Common myeloid progenitor, CD34-positive (primary cell): ENCODE measurements at regions not wholly inside any gene's neighbourhood (a gene's known extent, or its start where the extent isn't known, plus 50 kb on each side); places are given as distances from the start of the nearest gene placed in this dataset.

ENCODE experiments used
- CTCF ChIA-PET: fragments of 350-600 bp; sonication (Branson Sonifier 250); formaldehyde crosslinking; loops from one replicate; lab custom pipeline; 2021; ENCODE audit warnings: antibody characterized with exemption; lab: Charles Lee
- POLR2A ChIA-PET: fragments of 350-600 bp; sonication (Branson Sonifier 250); formaldehyde crosslinking; loops from one replicate; lab custom pipeline; 2021; ENCODE audit warnings: antibody characterized with exemption; lab: Charles Lee
- DNase-seq, 3 donors: peaks; one replicate each; pipeline versions ENCODE4 v3.0.0 to v3.0.0-alpha.2; 2013
- H3K27ac ChIP-seq, 2 experiments: 1 replicate in 1 of 2; 2 replicates in 1 of 2; pipeline ENCODE4 v1.7.0; 2013; ENCODE audit warnings: inconsistent platforms in 2 of 2, low read length in 2 of 2, mild to moderate bottlenecking in 2 of 2, low read depth in 1 of 2, moderate library complexity in 1 of 2; ENCODE audit not compliant: severe bottlenecking in 2 of 2, insufficient read depth in 1 of 2, poor library complexity in 1 of 2
- H3K27me3 ChIP-seq, 5 experiments: replicated peaks in 2 of 5; 1 replicate in 3 of 5; 2 replicates in 2 of 5; pipeline versions ENCODE4 v1.6.1 to v1.7.0; 2013; ENCODE audit warnings: low read length in 4 of 5, mild to moderate bottlenecking in 2 of 5, moderate library complexity in 2 of 5, inconsistent platforms in 1 of 5; ENCODE audit not compliant: insufficient read depth in 5 of 5, control insufficient read depth in 4 of 5
- H3K36me3 ChIP-seq, 4 experiments: 1 replicate in 2 of 4; 2 replicates in 2 of 4; pipeline versions ENCODE4 v1.6.1 to v1.7.0; 2013; ENCODE audit warnings: low read length in 3 of 4, control low read depth in 1 of 4, mild to moderate bottlenecking in 1 of 4; ENCODE audit not compliant: control insufficient read depth in 4 of 4, insufficient read depth in 4 of 4
- H3K4me1 ChIP-seq, 4 experiments: 1 replicate in 3 of 4; 2 replicates in 1 of 4; pipeline versions ENCODE4 v1.6.1 to v1.7.1; 2013; ENCODE audit warnings: low read length in 3 of 4, mild to moderate bottlenecking in 3 of 4, control low read depth in 1 of 4, inconsistent platforms in 1 of 4, moderate library complexity in 1 of 4; ENCODE audit not compliant: control insufficient read depth in 4 of 4, insufficient read depth in 4 of 4; ENCODE audit errors: control extremely low read depth in 1 of 4
- H3K4me3 ChIP-seq, 7 experiments: 1 replicate in 4 of 7; 2 replicates in 3 of 7; pipeline versions ENCODE4 v1.5.1 to v1.7.0; 2013; ENCODE audit warnings: mild to moderate bottlenecking in 7 of 7, low read length in 6 of 7, moderate library complexity in 6 of 7, inconsistent platforms in 2 of 7, low read depth in 2 of 7, control low read depth in 1 of 7; ENCODE audit not compliant: insufficient read depth in 4 of 7, control insufficient read depth in 1 of 7; ENCODE audit errors: extremely low read depth in 1 of 7
- H3K9me3 ChIP-seq, 5 experiments: 1 replicate in 4 of 5; 2 replicates in 1 of 5; pipeline versions ENCODE4 v1.6.1 to v1.7.1; 2013; ENCODE audit warnings: low read length in 4 of 5, mild to moderate bottlenecking in 2 of 5, inconsistent platforms in 1 of 5, low read depth in 1 of 5, moderate library complexity in 1 of 5; ENCODE audit not compliant: control insufficient read depth in 4 of 5, insufficient read depth in 2 of 5; ENCODE audit errors: control extremely low read depth in 1 of 5
- WGBS: methylation state at CpG from one replicate; pipeline ENCODE4 v1.1.5; 2013; ENCODE audit not compliant: insufficient coverage; 5-methylcytosine and 5-hydroxymethylcytosine counted together

DNA sequence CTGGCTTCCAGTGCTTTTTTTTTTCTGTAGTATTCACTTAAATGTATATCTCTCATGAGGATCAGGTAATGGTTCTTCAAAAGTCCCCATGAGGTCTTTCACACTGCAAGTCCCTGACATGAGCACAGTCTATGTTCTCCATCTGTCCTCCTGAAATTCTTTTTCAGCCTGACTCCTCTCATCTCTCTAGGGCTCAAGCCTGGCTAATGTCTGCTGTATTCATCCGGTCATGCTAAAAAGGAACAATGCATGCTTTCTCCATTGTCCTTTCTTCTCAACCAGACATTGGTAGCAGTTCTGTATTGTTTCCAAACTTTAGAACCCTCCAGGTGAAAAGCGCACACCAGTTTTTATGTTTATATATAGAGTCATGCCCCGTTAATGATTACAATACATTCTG, 368.3 kb upstream of the OLFM3 start:
- Histone ChIP-seq H3K4me3 (no peak overlapping the region), H3K27me3 (no peaks in the 10 kb centered on the region), H3K36me3 (no peaks in the 10 kb centered on the region), H3K27ac (no peak overlapping the region), H3K9me3 (no peaks in the 10 kb centered on the region), H3K4me1 (no peaks in the 10 kb centered on the region)
- DNase-seq = no peak
- 100% methylated on average over 1 of the region's 3 CpGs for WGBS
- ChIA-PET CTCF (interaction anchor here (0.6 kb wide), 2 partner anchors 336 to 1625 kb away, joined by 3 to 4 read pairs; no protein-coding TSS in a partner anchor), POLR2A (no interaction called here)

DNA sequence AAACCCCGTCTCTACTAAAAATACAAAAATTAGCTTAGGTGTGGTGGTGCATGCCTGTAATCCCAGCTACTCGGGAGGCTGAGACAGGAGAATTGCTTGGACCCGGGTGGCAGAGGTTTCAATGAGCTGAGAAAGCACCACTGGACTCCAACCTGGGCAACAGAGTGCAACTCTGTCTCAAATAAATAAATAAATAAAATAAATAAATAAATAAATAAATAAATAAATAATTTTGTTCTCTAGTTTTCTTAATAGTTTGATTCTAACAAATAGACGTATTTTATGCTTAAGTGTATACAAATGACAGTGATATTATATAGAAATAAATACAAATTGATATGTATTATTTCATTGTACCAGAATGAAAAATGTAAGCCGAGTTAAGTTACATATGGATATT, 339.9 kb upstream of the OLFM3 start:
- Histone ChIP-seq H3K27me3 (no peaks in the 10 kb centered on the region), H3K27ac (no peak overlapping the region), H3K4me1 (no peaks in the 10 kb centered on the region), H3K9me3 (no peaks in the 10 kb centered on the region), H3K36me3 (no peaks in the 10 kb centered on the region), H3K4me3 (no peak overlapping the region)
- ChIA-PET POLR2A (no interaction called here), CTCF (no interaction called here)
- WGBS = 100% methylated on average over 2 of the region's 5 CpGs
- DNase-seq = no peak

DNA sequence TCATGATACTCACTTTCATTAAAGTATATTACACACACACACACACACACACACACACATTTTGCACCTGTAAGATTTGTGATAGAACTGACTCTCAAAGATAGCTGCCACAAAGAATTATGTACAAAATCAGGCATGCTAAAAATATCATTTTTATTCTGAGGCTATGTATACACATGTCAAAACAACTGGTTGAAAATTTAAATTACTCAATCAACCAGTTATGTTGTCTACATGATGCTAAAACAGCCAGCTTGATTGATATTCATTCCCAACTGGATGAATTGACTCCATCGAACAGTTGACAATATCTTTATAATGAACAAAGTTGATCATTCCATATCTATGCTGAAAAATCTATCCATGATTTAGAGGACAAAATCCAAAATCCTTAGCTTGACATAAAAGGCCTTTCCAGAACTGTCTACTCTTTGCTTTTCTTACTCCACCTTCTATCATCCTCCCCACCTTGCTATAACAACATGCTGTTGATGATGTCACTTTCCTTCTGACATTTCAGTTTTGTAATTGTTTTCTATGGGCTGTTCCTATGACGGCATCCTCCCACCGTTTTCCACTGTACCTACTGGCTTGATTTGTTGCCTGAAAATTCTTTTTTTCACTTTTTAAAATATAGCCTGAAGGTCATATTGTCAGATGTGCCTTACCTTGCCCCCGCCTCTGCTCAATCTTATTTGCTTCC, 321.5 kb upstream of the OLFM3 start:
- H3K36me3 ChIP-seq = no peaks in the 10 kb centered on the region
- peaks cover 0 to 2% (median 0%) of the 10 kb centered on the region in 5 experiments for H3K9me3 ChIP-seq
- DNase-seq = no peak
- WGBS = no CpG with 5 or more reads among the region's 4 CpGs
- H3K4me3 ChIP-seq = no peak overlapping the region
- ChIA-PET CTCF (interaction anchor here (0.6 kb wide), 1 partner anchor 232 kb away, joined by 3 read pairs; no protein-coding TSS in a partner anchor), POLR2A (no interaction called here)
- H3K27ac ChIP-seq = no peak overlapping the region
- H3K27me3 ChIP-seq = peaks cover 0 to 2% (median 0%) of the 10 kb centered on the region in 5 experiments
- no peaks in the 10 kb centered on the region for H3K4me1 ChIP-seq

DNA sequence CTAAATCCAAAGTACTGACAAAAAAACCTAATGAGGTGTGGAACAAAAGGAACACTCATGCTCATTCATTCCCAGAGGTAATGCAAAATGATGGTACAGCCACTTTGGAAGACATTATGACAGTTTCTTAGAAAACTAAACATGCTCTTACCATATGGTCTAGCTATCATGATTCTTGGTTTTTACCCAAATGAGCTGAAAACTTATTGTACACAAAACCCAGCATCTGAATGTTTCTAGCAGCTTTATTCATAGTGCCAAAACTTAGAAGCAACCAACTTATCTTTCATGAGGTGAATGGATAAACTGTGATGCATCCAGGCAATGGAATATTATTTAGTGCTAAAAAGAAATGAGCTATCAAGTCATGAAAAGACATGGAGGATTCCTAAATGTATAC, 318.4 kb upstream of the OLFM3 start:
- Histone ChIP-seq H3K9me3 (peaks cover 0 to 2% (median 0%) of the 10 kb centered on the region in 5 experiments), H3K27ac (no peak overlapping the region), H3K36me3 (no peaks in the 10 kb centered on the region), H3K4me3 (no peak overlapping the region), H3K27me3 (peaks cover 0 to 2% (median 0%) of the 10 kb centered on the region in 5 experiments), H3K4me1 (no peaks in the 10 kb centered on the region)
- ChIA-PET POLR2A (no interaction called here), CTCF (no interaction called here)
- no peak for DNase-seq

DNA sequence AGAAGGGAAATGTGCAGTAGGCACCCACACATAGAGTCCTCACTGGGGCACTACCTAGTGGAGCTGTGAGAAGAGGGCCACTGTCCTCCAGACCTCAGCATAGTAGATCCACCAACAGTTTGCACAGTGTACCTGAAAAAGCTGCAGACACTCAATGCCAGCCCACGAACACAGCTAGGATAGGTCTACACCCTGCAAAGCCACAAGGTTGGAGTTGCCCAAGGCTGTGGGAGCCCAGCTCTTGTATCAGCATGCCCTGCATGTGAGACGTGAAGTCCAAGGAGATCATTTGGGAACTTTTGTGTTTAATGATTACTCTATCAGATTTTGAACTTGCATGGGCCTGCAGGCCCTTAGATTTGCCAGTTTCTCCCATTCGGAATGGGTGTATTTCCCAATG, 299.4 kb upstream of the OLFM3 start:
- Histone ChIP-seq H3K4me3 (no peak overlapping the region), H3K4me1 (no peaks in the 10 kb centered on the region), H3K27ac (no peak overlapping the region), H3K27me3 (no peaks in the 10 kb centered on the region), H3K9me3 (peaks cover 0 to 3% (median 0%) of the 10 kb centered on the region in 5 experiments), H3K36me3 (no peaks in the 10 kb centered on the region)
- ChIA-PET POLR2A (no interaction called here), CTCF (no interaction called here)
- DNase-seq = no peak
- 100% methylated on average over 3 of the region's 3 CpGs for WGBS

DNA sequence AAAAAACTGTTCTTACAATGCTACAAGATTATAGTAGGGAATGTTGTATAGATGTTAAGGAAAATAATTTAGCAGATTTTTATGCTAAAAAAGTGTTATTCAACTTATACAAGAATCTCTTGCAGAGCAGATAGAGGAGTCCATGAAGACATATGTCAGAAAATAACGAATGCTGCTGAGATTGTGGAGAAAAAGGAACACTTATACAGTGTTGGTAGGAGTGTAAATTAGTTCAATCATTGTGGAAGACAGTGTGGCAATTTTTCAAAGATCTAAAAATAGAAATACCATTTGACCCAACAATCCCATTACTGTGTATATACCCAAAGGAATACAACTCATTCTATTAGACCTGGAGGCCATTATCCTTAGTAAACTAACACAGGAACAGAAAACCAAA, 286.2 kb upstream of the OLFM3 start:
- Histone ChIP-seq H3K4me3 (no peak overlapping the region), H3K4me1 (no peaks in the 10 kb centered on the region), H3K9me3 (peaks cover 0 to 4% (median 0%) of the 10 kb centered on the region in 5 experiments), H3K36me3 (no peaks in the 10 kb centered on the region), H3K27me3 (no peaks in the 10 kb centered on the region), H3K27ac (no peak overlapping the region)
- POLR2A ChIA-PET = no interaction called here
- CTCF ChIA-PET = no interaction called here
- WGBS = no CpG with 5 or more reads among the region's 1 CpG
- no peak for DNase-seq

DNA sequence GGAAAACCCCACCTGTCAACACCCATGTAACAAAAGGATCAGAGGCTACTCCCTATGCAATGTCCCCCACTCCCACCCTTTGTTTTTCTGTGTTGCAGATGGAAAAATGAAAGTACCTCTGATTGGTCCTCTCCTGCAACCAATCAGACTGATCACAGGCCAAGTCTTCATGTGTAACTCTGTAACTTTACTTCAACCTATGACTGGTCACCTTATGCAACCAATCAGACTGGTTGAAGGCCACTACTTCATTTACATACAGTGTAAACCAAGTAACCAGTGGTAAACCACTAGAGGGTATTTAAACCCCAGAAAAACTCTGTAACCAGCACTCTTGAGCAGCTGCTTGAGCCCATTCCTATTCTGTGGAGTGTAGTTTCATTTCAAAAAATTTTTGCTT, 266.3 kb upstream of the OLFM3 start:
- no peaks in the 10 kb centered on the region for H3K4me1 ChIP-seq
- no peaks in the 10 kb centered on the region for H3K36me3 ChIP-seq
- no peak overlapping the region for H3K27ac ChIP-seq
- H3K9me3 ChIP-seq = no peaks in the 10 kb centered on the region
- POLR2A ChIA-PET = no interaction called here
- DNase-seq = no peak
- CTCF ChIA-PET = no interaction called here
- H3K4me3 ChIP-seq = no peak overlapping the region
- no peaks in the 10 kb centered on the region for H3K27me3 ChIP-seq
